DND-41 (cell line): ENCODE measurements at regions not wholly inside any gene's neighbourhood (a gene's known extent, or its start where the extent isn't known, plus 50 kb on each side); places are given as distances from the start of the nearest gene placed in this dataset.

Experiments
- CTCF ChIP-seq: IDR thresholded peaks from 2 replicates; pipeline ENCODE4 v1.5.1; 2012; ENCODE audit warnings: borderline replicate concordance, low read length, moderate library complexity, mild to moderate bottlenecking; ENCODE audit not compliant: poor library complexity, severe bottlenecking; ENCODE audit errors: extremely low read depth
- EZH2 ChIP-seq: IDR thresholded peaks from 3 replicates; pipeline ENCODE4 v1.6.1; 2012; ENCODE audit warnings: borderline replicate concordance, low read depth, mild to moderate bottlenecking, moderate library complexity, low read length, inconsistent platforms; ENCODE audit not compliant: severe bottlenecking

- TF ChIP-seq CTCF (no peak), EZH2 (no peak)
Measured at GRCh38 chr7:41536873-41537665, 165.8 kb downstream of the INHBA start.
